Smooth muscle cell (in vitro differentiated cells): ENCODE measurements at regions not wholly inside any gene's neighbourhood (a gene's known extent, or its start where the extent isn't known, plus 50 kb on each side); places are given as distances from the start of the nearest gene placed in this dataset.

Experiments
- DNase-seq: peaks from one replicate; lab custom pipeline; 2025; ENCODE audit not compliant: unreplicated experiment; lab: John Stamatoyannopoulos, UW
- H2AFZ ChIP-seq: fragments of 200-600 bp; sonication (generic); 2 replicates; pipeline ENCODE4 v1.6.0; 2016; ENCODE audit warnings: antibody characterized with exemption, low read depth, mild to moderate bottlenecking
- H3F3A ChIP-seq: fragments of 200-600 bp; sonication (generic); 2 replicates; pipeline ENCODE4 v1.6.0; 2017; ENCODE audit warnings: antibody characterized with exemption, low read depth
- H3K27ac ChIP-seq: fragments of 200-600 bp; sonication (generic); 2 replicates; pipeline ENCODE4 v1.5.1; 2016; ENCODE audit warnings: low read depth, mild to moderate bottlenecking
- H3K27me3 ChIP-seq: fragments of 200-600 bp; sonication (generic); 2 replicates; pipeline ENCODE4 v1.6.1; 2016; ENCODE audit warnings: low read depth, mild to moderate bottlenecking
- H3K36me3 ChIP-seq: fragments of 200-600 bp; sonication (generic); 2 replicates; pipeline ENCODE4 v1.5.1; 2016; ENCODE audit warnings: low read depth
- H3K4me1 ChIP-seq: fragments of 200-600 bp; sonication (generic); 2 replicates; pipeline ENCODE4 v1.5.1; 2016; ENCODE audit warnings: low read depth
- H3K4me2 ChIP-seq: fragments of 200-600 bp; sonication (generic); 2 replicates; pipeline ENCODE4 v1.6.0; 2016; ENCODE audit warnings: mild to moderate bottlenecking
- H3K4me3 ChIP-seq: fragments of 200-600 bp; sonication (generic); 2 replicates; pipeline ENCODE4 v1.5.1; 2016; ENCODE audit warnings: mild to moderate bottlenecking
- H3K79me2 ChIP-seq: fragments of 200-600 bp; sonication (generic); 2 replicates; pipeline ENCODE4 v1.6.0; 2016; ENCODE audit warnings: low read depth, mild to moderate bottlenecking
- H3K9ac ChIP-seq: fragments of 200-600 bp; sonication (generic); 2 replicates; pipeline ENCODE4 v1.6.0; 2016; ENCODE audit warnings: low read depth
- H3K9me3 ChIP-seq: fragments of 200-600 bp; sonication (generic); replicated peaks from 2 replicates; pipeline ENCODE4 v1.5.1; 2016; ENCODE audit warnings: low read depth
- H4K20me1 ChIP-seq: fragments of 200-600 bp; sonication (generic); 2 replicates; pipeline ENCODE4 v1.6.0; 2016; ENCODE audit warnings: low read depth
- CTCF ChIP-seq: fragments of 200-600 bp; sonication (generic); IDR thresholded peaks from 2 replicates; pipeline ENCODE4 v1.5.1; 2017; ENCODE audit warnings: borderline replicate concordance, mild to moderate bottlenecking, antibody characterized with exemption; ENCODE audit not compliant: insufficient read depth, poor library complexity, severe bottlenecking
- WGBS: methylation state at CpG from one replicate; pipeline ENCODE4 v1.1.7; 2016; ENCODE audit warnings: low lambda C conversion rate; 5-methylcytosine and 5-hydroxymethylcytosine counted together

GRCh38 chr18:66124394-66124793, 373.6 kb downstream of the CDH7 start:
- H3K9ac ChIP-seq = no peak overlapping the region

DNA sequence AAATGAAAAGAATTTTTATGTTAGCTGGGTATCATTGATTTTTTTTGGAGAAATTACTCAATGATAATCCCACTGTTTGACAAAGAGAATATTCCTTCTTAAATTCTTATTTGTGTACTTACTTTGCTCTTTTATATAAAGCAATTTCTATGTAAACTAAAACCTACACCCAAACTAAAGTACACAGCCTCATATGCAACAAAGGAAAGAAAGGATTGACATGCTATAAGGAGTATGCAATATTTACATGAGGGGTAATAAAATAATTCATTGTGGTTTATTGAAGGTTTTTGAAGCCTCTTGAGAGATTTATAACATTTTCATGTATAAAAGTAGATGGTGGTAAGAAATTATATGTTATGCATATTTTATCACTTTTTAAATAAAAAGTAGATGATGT, 368.5 kb downstream of the CDH7 start:
- H4K20me1 ChIP-seq = no peaks in the 10 kb centered on the region
- H3K79me2 ChIP-seq = no peaks in the 10 kb centered on the region
- no peaks in the 10 kb centered on the region for H3K36me3 ChIP-seq
- H3K27ac ChIP-seq = no peak overlapping the region
- H3K4me3 ChIP-seq = no peak overlapping the region
- H3K4me1 ChIP-seq = no peaks in the 10 kb centered on the region
- H3F3A ChIP-seq = no peaks in the 10 kb centered on the region
- no peak for TF ChIP-seq CTCF
- no peaks in the 10 kb centered on the region for H3K27me3 ChIP-seq
- H3K9me3 ChIP-seq = no peaks in the 10 kb centered on the region
- no peak overlapping the region for H2AFZ ChIP-seq
- no peak overlapping the region for H3K4me2 ChIP-seq
- DNase-seq = no peak
- no peak overlapping the region for H3K9ac ChIP-seq

More at GRCh38 chr18:66124394-66124793, 373.6 kb downstream of the CDH7 start:
- TF ChIP-seq CTCF = no peak
- no peak overlapping the region for H3K27ac ChIP-seq
- H3K4me2 ChIP-seq = no peak overlapping the region
- H3K36me3 ChIP-seq = no peaks in the 10 kb centered on the region
- no peaks in the 10 kb centered on the region for H4K20me1 ChIP-seq
- no peak for DNase-seq
- no peaks in the 10 kb centered on the region for H3F3A ChIP-seq
- no peaks in the 10 kb centered on the region for H3K79me2 ChIP-seq
- H3K4me1 ChIP-seq = no peaks in the 10 kb centered on the region
- H3K4me3 ChIP-seq = no peak overlapping the region
- H3K27me3 ChIP-seq = no peaks in the 10 kb centered on the region
- WGBS = 90% methylated on average over 2 of the region's 2 CpGs
- H2AFZ ChIP-seq = no peak overlapping the region
- no peaks in the 10 kb centered on the region for H3K9me3 ChIP-seq

- Histone ChIP-seq H3K4me1 (no peaks in the 10 kb centered on the region), H3K4me2 (no peak overlapping the region), H3K36me3 (no peaks in the 10 kb centered on the region), H3K27ac (no peak overlapping the region), H4K20me1 (no peaks in the 10 kb centered on the region), H2AFZ (no peak overlapping the region), H3K4me3 (no peak overlapping the region), H3K27me3 (no peaks in the 10 kb centered on the region), H3K9me3 (no peaks in the 10 kb centered on the region), H3K79me2 (no peaks in the 10 kb centered on the region), H3K9ac (no peak overlapping the region), H3F3A (no peaks in the 10 kb centered on the region)
- TF ChIP-seq CTCF = no peak
- no peak for DNase-seq
- WGBS = 94% methylated on average over 13 of the region's 13 CpGs
Observed at GRCh38 chr18:66111018-66111417, 360.2 kb downstream of the CDH7 start.

- 81% methylated on average over 1 of the region's 1 CpG for WGBS
- Histone ChIP-seq H3F3A (no peaks in the 10 kb centered on the region), H3K9ac (no peak overlapping the region), H3K27ac (no peak overlapping the region), H3K4me1 (peaks cover 2% of the 10 kb centered on the region), H3K9me3 (no peaks in the 10 kb centered on the region), H3K79me2 (no peaks in the 10 kb centered on the region), H3K4me2 (no peak overlapping the region), H4K20me1 (no peaks in the 10 kb centered on the region), H2AFZ (no peak overlapping the region), H3K36me3 (no peaks in the 10 kb centered on the region), H3K4me3 (no peak overlapping the region), H3K27me3 (no peaks in the 10 kb centered on the region)
- no peak for TF ChIP-seq CTCF
- DNase-seq = no peak
Observed at GRCh38 chr18:66110607-66111006, 359.8 kb downstream of the CDH7 start.
